DMS153 treated with DMSO at 0.1 percent for 48 hours (cell line): ENCODE measurements at regions not wholly inside any gene's neighbourhood (a gene's known extent, or its start where the extent isn't known, plus 50 kb on each side); places are given as distances from the start of the nearest gene placed in this dataset.

Experiments
- DNase-seq: peaks from one replicate; lab custom pipeline; 2025; ENCODE audit not compliant: unreplicated experiment; lab: John Stamatoyannopoulos, UW

- no peak for DNase-seq
Measured at GRCh38 chr12:104858611-104859543, 99.2 kb downstream of the SLC41A2 start.

GRCh38 chr12:104856531-104856930 is 101.6 kb downstream of the SLC41A2 start:
- DNase-seq, result no peak

GRCh38 chr12:104855599-104855998 is 102.5 kb downstream of the SLC41A2 start:
- no peak for DNase-seq

DNA sequence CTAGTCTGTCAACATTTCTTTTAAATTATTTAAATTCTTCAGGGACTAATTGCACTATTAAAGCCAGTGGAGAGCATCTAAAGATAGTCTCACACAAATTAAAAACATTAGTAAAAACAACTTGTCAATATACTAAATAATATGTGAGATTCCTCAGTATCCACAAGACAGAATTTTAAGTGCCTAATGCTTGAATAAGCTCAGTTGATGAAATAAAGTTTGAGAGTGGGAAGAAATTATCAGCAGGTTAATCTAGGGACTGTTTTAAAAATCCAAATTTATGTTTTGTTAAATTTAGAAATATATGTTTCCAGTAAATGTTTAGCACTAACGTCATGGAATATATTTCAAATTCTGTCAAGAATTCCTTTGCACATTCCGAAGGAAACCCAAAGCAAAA is 105.2 kb downstream of the SLC41A2 start:
- DNase-seq, result no peak

DNA sequence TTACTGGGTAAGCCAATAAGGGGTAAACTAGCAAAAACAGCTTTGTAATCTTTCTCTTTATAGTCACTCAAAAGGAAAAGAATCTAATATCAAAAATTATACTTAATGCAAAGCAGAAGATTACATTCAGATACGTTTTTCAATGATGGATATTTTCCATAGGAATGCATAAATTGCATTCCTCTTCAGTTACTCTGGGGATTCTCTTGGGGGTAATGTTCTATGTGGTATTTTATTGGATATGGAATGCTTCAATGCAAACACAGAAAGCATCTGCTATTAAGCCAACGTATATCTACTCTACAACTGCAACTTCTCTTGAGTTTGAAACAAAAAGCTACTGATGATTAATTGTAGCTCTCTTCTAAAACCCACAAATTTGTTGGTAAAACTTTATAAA is 106.0 kb downstream of the SLC41A2 start:
- DNase-seq, result no peak

DNA sequence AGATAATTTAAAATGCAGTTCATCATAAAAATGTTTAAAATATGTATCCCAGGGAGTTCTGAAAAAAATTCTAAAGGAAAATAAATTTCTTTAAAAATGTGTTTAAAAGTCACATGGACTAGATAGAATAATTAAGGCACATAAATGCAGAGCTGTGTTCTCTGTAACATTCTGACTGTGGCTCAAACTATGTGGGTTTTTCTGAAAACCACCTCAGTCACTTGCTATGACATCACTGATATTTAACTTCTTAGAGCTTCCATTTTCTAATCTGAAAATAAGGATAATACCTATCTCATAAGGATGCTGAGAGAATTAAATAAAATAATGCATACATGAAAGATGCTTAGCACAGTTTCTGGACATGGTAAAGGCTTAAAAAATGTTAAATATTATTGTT is 107.3 kb downstream of the SLC41A2 start:
- DNase-seq, result no peak

DNA sequence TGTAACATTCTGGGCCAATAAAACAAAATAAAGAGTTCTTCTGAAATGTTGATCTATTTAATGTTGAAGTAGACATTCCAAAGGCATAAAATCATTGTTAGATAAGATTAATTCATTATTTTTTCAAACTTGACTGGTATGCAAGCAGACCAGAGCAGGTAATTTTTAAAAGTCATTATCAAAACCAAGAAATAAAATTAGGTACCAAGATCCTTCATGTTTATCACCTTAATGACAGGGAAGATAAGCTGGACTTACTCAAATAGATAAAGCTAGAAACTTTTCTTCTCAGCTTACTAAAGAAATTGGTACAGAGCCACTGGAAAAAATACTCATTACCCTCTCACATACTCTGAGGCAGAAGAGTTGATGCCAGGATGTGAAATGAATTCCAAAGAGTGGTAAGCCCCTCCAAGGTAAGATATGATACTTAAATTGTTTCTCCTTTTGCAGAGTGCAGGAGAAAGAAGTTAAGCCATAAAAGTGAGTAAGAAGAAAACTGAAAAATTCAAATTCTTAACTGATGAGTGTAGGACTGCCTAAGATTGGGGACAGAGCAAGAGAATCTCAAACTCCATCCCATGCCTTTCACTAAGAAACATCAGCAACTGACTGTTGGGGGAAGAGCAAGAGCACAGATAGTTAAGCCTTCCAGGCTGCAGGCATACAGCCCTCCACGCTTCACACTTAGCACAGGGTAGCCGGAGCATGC is 111.9 kb downstream of the SLC41A2 start:
- DNase-seq, result no peak

DNA sequence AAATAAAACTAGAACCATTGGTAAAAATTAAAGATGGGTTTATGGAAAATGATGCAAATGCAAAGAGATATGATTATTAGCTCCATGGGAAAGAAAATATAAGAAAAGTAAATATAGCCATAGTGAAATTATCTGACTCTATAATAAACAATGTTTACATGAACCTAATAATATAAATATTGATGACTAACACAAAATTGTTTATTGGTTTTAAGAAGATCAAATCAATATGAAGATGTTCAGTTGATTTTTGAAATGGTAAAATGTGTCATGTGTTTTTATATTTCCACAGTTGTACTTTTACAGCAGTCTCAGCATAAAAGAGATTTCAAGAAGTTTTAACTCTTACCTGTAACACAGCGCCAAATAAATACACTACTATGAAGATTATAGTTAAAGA is 114.0 kb downstream of the SLC41A2 start:
- DNase-seq, result no peak

DNA sequence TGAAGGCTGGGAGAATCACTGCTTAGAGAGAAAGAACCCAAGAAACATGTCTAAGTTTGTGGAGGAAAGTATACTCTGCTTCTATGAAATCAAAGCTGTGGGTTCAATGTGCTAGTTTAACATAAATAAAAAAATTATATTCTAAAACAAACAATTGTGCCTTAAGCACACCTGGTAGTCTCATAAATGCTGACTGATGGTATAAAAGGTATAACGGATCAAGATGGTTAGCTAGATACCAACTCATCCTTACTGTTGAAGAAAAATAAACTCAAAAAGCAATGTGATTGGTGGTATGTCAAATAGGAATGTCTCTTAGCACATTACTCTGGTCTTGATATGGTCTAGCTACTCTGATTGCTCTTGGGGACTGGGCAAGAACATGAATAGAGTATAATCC is 117.8 kb downstream of the SLC41A2 start:
- DNase-seq, result no peak

- DNase-seq, result no peak
Measured at GRCh38 chr12:104835317-104835716, 122.8 kb downstream of the SLC41A2 start.

DNA sequence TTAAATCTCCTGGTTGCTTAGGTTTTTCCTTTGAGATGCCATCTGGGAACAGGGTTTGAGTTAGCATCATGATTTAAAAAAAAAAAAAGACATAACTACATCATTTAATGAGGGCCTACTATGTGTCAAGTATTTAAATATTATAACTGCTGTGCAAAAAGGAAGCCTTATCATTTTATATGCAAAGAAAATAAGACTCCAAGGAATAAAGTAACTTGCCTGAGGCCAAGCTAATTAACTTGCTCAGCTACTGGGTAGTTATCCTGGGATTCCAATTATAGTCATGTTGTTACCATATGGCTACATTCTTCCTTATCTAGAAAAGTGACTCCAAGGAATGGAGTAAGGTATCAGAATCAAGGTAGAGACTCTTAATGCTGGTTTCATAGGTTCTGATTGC is 123.5 kb downstream of the SLC41A2 start:
- no peak for DNase-seq

DNA sequence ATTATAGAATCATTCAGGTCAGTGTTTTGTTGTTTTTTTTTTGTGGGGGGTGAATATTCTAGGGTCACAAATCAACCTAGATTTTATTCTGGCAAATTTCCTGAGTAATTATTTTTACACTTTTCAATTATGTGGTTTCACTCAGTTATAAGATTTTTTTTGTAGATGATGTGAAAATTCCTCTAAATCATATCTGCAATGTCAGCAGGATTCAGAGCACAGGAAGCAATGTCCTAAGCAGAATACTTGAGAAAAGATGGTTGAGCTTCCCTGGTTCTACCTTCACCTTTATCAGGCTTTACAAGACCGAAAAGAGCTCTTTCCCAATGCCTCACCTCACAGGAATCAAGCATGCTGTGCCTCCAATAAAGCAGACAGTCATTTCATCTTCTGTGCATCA is 124.3 kb downstream of the SLC41A2 start:
- no peak for DNase-seq

GRCh38 chr12:104828015-104828414 is 130.1 kb downstream of the SLC41A2 start:
- DNase-seq, result no peak

DNA sequence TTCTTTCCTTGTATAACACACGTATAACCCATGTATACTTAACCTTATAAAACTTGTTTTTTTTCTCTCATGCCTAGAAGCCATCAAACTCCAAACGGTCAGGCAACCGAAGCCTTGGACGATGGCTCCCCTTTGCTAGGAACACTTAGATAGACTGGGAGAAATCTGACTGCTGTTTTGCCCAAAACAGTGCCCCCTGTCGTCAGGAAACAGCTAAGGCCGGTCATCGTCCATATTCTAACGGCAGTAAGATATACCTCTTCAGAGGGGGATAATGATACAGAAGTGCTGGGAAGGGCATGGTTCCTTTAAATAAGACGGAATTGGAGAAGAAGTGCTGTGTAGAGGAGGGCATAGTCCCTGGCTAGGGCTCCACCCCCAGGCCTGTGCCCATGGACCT is 130.5 kb downstream of the SLC41A2 start:
- DNase-seq, result no peak

DNA sequence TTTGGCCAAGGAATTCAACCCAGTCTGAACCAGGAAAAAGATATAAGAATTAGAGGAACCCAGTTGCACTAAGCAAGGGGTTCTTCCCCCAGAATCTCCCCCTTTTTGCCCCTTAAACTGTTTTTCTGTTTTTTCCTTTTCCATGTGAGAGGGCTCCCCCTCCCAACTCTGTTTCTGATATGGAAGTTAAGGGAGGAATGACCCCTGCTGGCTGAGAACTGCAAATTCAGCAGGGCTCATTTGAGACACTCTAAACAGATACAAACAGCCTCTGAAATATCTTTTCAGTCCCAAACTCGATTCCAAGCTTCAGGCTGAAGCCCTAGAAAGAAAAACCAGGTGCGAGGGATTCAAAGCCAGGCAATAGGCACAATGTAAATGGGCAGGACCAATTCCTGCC is 132.7 kb downstream of the SLC41A2 start:
- no peak for DNase-seq

DNA sequence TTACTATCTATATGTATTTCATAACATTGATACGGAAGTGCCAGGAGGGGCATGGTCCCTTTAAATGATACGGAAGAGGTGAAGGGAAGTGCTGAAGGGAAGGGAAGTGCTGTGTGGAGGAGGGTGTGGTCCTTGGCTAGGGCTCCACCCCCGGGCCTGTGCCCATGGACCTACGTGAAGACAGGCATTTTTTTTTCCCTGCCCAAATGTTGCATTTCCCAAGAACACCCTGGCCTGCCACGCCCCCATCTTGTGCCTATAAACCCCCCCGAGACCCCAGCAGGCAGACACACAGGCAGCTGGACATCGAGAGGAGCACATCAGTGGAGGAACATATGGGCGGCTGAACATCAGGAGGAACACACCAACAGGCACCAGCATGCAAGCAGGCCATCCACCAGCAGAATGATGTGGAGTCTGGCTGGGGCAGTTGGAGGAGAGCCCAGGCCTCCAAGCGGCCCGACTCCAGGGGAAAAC is 134.1 kb downstream of the SLC41A2 start:
- no peak for DNase-seq

GRCh38 chr12:104822941-104823340 is 135.1 kb downstream of the SLC41A2 start:
- DNase-seq, result no peak

GRCh38 chr12:104816845-104817503 is 141.1 kb downstream of the SLC41A2 start:
- no peak for DNase-seq

GRCh38 chr12:104815935-104816334 is 142.2 kb downstream of the SLC41A2 start:
- DNase-seq, result no peak

- DNase-seq, result no peak
Measured at GRCh38 chr12:104814944-104815343, 143.1 kb downstream of the SLC41A2 start.
